T-helper 2 cell (primary cell): ENCODE measurements at regions not wholly inside any gene's neighbourhood (a gene's known extent, or its start where the extent isn't known, plus 50 kb on each side); places are given as distances from the start of the nearest gene placed in this dataset.
"Not testable (repeated sequence)": the region's sequence is repeated elsewhere in the genome, so short reads cannot be mapped to it uniquely, and the experiment has no call there.

ENCODE experiments used
- DNase-seq, 5 experiments: peaks; one replicate each; pipeline versions ENCODE4 v3.0.0 to v3.0.0-alpha.2; 2012 to 2022

DNA sequence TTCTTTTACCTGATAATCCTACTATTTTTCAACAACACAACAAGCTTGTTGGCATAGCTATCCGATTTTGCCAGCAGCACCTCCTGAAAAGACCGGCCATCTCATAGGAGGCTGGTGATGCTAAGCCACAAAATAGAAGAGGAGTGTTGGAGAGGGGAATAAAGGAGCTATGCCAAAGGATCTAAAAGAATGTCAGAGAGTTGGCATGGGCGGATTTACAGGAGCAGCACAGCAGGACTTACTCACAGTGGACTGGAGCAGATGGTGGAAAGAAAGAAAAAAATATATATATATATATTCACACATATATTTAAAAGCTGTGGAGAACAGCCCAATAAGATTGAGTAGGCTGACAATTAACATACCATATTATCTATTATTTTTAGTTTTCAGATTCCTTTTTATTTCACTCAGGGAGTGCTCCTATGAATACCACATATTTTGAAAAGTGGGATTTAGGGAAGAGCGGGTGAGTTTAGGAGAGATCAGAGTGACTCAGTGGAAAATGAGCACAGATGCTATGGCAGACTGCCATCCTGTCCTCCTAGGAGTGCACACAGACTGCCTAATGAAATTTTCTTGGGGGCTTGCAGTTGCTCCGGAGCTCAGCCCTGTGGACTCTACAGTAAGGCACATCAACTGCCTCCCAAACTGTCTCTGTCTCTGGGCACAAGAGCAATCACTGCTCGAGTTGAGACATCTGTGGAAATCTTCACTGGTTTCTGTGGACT, 394.4 kb upstream of the CHRM3 start:
- no peak for DNase-seq

DNA sequence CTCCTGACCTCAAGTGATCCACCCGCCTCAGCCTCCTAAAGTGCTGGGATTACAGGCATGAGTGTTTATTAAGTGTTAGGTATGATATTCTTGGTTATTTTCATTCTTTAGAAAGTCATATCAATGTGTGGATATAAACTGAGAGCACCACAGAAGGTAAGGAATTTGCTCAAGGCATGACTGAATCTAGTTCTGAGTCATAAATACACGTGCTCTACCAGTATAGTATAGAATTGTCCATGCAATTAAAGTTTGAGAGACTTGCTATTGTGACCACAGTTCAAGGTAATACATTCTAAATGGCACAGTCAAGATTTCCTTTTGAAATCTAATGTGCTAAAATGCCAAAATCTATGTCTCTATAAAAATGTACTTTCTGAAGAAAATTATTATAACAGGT, 401.1 kb upstream of the CHRM3 start:
- DNase-seq: no peak

DNA sequence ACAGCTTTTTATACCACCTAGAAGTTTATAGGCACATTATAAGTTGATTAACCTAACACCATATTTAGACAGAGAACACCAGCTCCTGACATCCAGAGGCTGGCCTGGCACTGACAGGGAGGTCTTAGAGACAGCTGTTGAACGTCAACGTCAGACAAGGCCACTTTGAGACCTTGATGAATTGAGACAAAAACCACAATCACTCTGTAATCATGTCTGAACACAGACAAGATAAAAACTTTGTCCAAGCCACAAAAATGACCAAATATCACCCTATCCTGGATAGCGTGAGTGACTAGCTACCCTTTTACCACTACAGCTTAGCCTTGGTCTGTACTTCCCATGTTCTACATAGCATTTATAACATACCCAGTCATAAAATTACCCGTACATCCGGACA, 403.6 kb upstream of the CHRM3 start:
- no peak for DNase-seq

DNA sequence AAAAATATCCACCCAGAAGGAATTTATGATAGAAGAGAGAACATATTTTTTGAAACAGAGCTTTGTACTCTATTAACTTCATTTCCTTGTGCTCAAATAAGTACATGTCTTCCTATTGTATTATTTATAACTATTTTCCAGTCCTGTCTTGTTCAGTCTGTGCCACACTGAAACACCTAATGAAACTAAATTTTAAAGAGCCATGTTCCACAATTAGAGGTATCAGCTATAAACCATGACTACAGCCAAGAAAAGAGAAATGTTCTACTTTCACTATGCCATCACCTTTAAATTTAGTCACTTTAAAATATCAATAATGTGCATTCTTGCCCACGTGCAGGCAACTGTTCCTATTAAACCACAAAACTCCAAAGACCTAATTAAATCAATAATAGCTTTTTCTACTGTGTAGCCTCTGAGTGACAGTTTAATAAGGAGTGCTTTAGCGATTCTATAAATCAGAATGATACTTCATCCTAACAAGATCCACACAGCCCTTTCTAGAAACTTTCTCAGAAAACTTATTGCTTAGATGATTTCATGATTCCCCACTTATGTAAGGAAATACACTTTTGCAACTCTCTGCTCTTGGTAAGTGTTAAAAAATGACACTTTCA, 404.9 kb upstream of the CHRM3 start:
- no peak for DNase-seq

DNA sequence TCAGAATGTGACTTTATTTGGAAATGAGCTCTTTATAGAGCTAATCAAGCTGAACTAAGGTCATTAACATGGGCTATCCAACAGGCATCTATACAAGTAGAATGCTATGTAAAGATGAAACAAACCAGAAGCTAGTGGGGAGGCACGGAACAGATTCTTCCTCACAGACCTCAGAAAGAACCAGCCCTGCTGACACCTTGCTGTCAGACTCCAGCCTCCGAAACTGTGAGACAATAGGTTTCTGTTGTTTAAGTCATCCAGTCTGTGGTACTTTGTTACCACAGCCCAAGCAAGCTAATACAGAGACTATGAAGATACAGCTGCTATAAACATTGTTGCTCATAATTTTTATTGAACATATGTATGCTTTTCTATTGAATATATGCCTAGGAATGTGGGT, 406.3 kb upstream of the CHRM3 start:
- DNase-seq: no peak

DNA sequence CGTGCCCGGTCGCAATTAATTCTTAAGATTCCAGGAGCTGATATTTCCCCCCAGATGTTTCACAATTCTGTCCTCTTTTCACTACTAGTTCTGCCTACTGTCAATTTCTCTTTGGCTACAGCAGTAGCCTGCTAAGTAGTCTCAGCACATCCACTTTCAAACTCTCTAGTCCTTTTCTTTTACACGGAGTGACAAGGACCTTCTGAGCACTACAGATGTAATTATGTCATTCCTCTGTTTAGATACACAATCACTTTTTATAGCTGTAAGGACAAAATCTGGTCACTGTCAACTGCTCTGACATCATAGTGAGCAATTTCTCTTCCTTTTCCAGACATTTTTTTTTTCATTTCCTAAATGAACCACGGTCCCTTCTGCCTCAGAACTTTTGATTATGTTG, 421.7 kb upstream of the CHRM3 start:
- no peak for DNase-seq

DNA sequence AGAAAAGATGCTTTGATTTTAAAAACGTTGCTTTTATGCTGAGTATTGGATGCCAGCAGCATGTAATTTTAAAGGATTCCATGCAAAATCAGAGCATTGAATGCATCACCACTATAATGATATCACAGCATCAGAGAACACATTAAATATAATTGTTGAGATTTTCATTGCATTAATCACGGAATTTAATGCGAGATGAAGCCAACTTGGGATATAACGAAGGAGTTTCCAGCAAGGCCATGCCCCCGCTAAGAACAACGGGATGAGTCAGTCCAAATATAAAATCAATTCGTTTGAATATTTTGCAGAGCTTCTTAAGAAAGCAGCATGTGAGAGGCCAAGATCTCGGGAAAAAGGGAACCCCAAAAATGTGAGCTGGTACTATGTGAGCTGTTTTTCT, 423.4 kb upstream of the CHRM3 start:
- no peak for DNase-seq

DNA sequence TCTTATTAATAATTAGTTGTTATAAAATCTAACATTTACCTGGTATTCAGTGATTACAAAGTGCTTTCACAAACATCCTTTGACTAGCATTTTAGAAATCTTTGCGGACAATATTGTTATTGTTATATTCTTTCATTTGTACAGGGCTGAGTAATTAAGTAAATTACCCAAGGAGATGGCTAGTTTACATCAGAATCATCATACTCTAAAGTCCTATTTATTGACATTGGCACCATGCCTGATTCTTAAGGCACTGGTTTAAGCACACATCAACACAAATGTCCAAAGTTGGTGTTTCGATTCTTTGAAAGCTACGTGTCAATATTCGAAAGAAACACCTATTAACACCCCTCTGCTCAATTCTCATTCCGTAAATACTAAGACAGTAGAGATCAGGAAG, 424.6 kb upstream of the CHRM3 start:
- no peak for DNase-seq

DNA sequence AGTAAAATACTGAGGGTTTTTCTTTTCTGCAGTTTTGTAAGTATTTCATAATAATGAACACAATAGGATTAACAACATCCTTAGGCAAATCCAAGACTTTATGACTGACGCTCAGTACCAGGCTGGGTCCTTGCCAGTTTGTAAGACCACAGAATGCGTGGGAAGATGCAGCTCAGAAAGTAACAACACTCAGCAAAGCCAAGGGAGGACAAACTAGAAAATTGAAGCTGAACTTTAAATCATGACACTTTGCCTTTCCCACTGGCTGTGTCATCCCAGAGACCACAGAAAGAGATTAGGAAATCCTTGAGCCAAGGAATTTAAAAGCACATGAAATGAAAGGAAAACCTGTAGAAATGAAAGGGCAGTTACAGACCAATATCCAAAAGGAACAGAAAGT, 426.3 kb upstream of the CHRM3 start:
- no peak for DNase-seq

DNA sequence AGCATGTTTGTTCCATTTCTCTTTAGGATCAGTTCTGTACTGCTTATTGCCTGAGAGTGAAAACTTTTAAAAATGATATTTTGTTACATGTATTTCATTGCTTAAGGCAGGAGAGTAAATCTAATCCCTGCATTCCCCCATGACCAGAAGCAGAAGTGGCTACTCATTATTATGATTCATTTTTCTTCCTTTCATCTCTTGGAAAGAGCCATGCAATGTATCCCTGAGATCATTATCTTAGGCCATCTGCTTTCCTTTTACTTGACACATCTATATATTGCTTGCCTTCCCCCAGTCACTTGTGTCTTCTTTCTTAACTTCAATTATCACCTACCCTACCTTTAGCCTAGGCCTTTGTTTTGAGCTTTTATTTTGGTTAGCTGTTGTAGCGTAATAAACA, 430.4 kb upstream of the CHRM3 start:
- no peak for DNase-seq

DNA sequence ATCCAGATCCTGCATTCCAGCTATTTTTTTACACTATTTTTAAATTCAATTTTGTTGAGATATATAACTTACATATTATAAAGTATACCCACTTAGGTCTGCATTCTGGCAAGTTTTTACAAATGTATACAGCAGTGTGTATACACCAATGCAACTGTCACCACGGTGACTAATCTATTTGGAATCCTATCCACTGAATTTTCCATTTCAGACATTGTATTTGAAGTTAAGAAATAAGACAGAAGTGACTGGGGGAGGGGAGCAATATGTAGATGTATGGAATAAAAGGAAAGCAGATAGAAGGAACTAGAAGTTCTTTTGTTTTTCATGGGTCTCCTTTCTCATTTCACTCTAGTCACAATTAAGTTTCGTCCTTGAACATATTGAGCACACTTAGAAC, 431.5 kb upstream of the CHRM3 start:
- no peak for DNase-seq

DNA sequence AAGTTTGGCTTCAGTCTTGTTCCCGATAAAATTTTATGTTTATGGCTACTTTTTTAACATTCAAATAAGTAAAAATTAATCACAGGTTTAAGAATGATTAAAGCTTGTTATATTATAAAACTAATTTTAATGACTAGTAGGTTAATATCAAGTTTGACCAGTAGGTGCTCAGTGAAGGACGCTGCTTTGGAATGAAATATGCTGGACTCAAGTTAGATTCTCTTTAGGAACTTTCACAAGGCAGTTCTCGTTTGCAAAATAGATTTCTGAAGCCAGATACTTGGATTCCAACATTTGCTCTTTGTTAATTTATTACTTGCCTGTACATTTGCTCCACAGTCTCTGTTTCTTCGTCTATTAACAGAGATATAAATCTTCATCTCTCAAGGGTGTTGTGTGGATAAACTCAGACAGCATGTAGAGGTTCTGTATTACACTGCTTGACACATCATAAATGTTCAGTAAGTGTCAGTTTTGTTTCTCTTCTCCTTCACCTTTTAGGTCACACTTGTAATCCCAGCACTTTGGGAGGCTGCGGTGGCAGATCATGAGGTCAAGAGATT, 432.8 kb upstream of the CHRM3 start:
- DNase-seq: no peak

DNA sequence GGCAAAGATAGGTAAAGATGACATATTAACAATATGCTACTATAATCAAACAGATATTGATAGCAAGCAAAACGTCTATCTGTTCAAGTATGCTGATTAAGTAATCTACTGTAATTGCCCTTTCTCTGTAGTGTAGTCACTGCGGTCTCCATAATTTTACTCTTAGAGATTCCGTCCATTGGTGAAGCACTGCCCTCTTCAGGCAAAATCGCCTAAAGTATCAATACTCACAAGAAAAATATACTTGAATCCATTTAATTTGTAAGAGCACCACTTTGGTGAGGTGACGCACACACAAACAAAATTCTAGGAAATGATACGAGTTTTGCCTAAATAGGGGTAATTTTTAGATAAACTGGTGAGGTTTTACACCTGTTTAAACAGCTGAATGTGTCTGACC, 434.6 kb upstream of the CHRM3 start:
- DNase-seq: no peak

DNA sequence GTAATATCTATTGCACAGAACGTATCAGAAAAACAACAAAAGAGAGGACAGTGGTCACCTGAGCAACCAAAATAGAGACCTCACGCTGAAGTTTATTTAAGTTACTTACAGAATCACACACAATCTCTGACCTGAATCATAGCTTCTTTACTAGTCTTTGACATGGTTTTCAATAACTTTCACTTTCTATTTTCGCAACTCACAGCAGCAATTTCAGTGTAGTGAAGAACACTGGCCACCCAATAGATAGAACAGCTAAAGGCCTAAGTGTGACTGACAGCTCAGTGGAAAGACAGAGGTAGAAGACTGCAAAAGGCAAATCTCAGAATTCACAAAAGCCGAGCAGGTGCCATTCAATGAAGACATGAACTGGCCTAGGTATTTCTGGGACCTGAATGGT, 435.6 kb upstream of the CHRM3 start:
- DNase-seq: peak in 1 of 5 experiments; percentile 1

DNA sequence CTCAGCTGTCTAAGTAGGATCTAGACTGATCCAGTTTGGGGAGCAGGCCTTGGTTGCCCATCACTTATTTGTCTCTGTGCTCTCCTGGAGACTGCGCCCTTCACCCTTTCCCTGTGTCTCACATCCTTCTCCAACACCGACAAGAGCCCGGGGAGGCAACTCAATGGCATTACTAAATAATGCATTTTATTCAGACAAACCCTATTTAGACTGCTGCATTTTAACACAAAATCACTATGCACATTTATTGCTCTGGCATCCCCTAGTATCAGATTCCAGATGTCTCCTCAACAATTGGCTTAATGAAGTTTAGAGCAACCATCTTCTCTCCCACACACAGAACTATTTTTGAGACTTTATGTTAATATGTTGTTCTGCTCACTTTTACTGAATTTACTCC, 436.4 kb upstream of the CHRM3 start:
- DNase-seq: no peak

DNA sequence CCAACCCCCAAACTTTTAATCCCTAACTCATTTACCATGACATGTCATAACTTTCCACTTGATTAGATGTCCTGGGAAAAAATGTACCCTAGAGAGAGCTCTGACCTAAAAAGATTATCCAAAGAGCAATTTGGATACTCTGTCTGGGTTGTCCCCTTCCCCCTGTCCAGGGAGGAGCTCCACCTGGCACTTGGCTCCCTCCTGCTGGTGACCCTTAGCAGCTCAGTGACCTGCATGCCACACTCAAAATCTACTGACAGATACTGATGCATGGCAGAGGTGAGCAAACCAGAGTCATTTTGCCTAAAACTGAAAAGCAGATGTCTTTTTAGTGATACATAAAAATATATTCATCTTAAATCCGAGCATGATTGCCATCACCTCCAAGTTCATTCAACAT, 442.3 kb upstream of the CHRM3 start:
- DNase-seq: no peak

DNA sequence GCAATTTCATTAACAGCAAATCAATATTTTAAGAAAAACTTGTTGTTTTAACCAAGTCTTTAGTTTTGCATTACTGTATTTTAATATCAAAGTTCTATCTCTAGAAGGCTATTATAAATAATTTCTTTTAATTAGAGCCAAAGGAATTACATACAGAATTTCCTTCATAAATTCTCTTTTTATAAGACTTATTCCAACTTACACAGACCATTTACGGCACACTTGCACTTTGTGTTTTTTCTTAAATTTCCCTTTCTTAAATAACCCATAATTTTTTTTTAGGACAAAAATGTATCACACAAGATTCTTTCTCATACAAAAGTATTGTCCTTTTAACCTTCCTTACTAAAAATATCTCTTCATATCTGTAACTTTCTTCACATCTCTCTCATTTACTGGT, 458.5 kb upstream of the CHRM3 start:
- no peak for DNase-seq

DNA sequence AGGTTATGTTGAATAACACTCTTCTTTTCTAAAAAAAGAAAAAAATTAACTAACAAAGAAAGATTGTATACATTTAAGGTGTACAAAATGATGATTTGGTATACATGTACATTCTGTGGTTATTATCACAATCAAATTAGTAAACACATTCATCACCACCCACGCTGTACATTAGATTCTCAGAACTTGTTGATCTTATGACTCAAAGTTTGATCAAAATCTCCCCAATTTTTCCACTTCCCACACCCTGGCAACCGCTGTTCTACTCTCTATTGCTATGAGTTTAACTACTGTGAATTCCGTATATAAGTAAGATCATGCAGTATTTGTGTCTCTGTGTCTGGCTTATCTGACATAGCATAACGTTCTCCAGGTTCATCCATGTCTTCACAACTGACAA, 469.5 kb upstream of the CHRM3 start:
- no peak for DNase-seq

DNA sequence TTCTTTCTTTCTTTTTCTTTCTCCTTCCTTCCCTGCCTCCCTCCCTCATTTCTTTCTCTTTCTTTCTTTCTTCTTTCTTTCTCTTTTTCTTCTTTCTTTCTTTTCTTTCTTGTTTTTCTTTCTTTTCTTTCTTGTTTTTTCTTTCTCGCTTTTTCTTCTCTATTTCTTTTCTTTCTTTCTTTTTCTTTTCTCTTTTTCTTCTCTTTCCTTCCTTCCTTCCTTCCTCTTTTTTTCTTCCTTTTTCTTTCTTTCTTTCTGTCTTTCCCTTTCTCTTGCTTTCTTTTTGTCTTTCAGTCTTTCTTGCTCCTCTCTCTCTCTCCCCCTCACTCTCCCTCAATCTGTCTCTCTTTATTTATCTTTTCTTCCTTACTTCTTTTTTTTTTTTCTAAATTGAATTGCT, 472.0 kb upstream of the CHRM3 start:
- no peak for DNase-seq

DNA sequence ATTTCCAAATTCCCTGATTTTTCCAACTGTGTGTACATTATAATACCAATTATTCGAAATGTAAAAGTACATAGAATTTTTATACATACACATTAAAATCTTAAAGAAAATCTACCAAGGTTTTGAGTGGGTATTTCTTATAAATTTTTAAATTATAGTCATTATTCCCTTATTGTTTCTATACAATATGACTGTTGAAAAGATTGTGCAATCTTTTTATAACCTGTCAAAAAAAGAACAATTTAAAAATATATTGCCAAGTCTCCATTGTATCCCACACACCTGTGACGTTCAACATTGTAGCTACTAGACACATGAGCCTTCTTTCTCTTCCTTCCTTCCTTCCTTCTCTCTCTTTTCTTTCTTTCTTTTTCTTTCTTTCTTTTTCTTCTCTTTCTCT, 473.2 kb upstream of the CHRM3 start:
- no peak for DNase-seq

DNA sequence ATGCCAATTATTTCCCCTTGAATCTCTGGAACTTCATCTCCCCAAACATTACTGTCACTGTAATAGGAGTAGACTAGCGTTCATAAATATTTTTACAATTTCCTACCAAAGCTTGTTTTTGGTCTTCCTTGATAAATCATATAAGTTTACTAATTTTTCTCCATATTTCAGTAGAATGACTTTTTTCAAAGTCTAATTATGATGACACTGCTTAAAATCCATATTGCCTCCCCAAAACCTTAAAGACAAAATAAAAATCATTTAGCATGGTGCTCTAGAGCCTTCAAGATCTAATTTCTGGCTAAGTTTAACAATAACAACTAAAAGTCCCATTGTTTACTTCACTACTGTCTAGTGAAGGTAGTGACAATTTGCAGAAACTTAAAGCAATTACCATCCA, 474.2 kb upstream of the CHRM3 start:
- DNase-seq: no peak

DNA sequence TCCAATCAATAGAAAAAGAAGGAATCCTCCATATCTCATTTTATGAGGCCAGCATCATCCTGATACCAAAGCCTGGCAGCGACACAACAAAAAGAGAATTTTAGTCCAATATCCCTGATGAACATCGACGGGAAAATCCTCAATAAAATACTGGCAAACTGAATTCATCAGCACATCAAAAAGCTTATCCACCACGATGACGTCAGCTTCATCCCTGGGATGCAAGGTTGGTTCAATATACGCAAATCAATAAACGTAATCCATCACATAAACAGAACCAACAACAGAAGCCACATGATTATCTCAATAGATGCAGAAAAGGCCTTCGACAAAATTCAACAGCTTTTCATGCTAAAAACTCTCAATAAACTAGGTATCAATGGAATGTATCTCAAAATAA, 483.6 kb upstream of the CHRM3 start:
- not testable (repeated sequence) for DNase-seq

DNA sequence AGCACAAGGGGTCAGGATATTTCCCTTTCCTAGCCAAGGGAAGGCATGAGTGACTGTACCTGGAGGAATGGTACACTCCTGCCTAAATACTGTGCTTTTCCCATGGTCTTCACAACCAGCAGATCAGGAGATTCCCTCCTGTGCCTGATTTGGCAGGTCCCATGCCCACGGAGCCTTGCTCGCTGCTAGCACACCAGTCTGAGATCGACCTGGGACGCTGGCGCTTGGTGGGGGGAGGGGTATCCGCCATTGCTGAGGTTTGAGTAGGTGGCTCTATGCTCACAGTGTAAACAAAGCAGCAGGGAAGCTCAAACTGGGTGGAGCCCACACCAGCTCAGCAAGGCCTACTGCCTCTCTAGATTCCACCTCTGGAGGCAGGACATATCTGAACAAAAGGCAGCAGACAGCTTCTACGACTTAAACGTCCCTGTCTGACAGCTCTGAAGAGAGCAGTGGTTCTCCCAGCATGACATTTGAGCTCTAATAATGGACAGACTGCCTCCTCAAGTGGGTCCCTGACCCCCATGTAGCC, 486.0 kb upstream of the CHRM3 start:
- DNase-seq: no peak

DNA sequence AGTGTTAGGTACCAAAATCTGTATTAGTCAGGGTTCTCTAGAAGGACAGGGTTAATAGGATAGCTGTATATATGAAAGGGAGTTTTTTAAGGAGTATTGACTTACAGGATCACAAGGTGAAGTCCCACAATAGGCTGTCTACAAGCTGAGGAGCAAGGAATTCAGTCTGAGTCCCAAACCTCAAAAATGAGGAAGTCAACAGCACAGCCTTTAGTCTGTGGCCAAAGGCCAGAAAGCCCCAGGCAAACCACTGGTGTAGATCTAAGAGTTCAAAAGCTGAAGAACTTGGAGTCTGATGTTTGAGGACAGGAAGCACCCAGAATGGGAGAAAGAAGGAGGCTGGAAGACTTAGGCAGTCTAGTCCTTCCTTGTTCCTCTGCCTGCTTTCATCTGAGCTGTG, 487.5 kb upstream of the CHRM3 start:
- DNase-seq: no peak
